Embryonic facial prominence (tissue), 1 donor: ENCODE measurements at regions not wholly inside any gene's neighbourhood (a gene's known extent, or its start where the extent isn't known, plus 50 kb on each side); places are given as distances from the start of the nearest gene placed in this dataset.
"Not testable (repeated sequence)": the region's sequence is repeated elsewhere in the genome, so short reads cannot be mapped to it uniquely, and the experiment has no call there.

ENCODE experiments used
- DNase-seq: peaks from one replicate; pipeline ENCODE4 v3.0.0-alpha.2; 2016; ENCODE audit errors: extremely low spot score

GRCh38 chr1:188827400-188827799 lies 1650.3 kb downstream of the BRINP3 start:
- DNase-seq = no peak

GRCh38 chr1:188841111-188841696 lies 1636.5 kb downstream of the BRINP3 start:
- DNase-seq = not testable (repeated sequence)

GRCh38 chr1:188846468-188846867 lies 1631.2 kb downstream of the BRINP3 start:
- DNase-seq = no peak

GRCh38 chr1:188857526-188858087 lies 1620.1 kb downstream of the BRINP3 start:
- no peak for DNase-seq

GRCh38 chr1:188867614-188868013 lies 1610.0 kb downstream of the BRINP3 start:
- no peak for DNase-seq

GRCh38 chr1:188871164-188871563 lies 1606.5 kb downstream of the BRINP3 start:
- no peak for DNase-seq

- no peak for DNase-seq
Observed at GRCh38 chr1:188872376-188872775, 1605.3 kb downstream of the BRINP3 start.

GRCh38 chr1:188877668-188878067 lies 1600.0 kb downstream of the BRINP3 start:
- DNase-seq = no peak

GRCh38 chr1:188888386-188888785 lies 1589.3 kb downstream of the BRINP3 start:
- DNase-seq = no peak

GRCh38 chr1:188889166-188889565 lies 1588.5 kb downstream of the BRINP3 start:
- DNase-seq = no peak

- no peak for DNase-seq
Observed at GRCh38 chr1:188891958-188892357, 1585.7 kb downstream of the BRINP3 start.

- DNase-seq = no peak
Observed at GRCh38 chr1:188895611-188896010, 1582.1 kb downstream of the BRINP3 start.

- no peak for DNase-seq
Observed at GRCh38 chr1:188903241-188903640, 1574.4 kb downstream of the BRINP3 start.

- DNase-seq = no peak
Observed at GRCh38 chr1:188904201-188904600, 1573.5 kb downstream of the BRINP3 start.

- DNase-seq = no peak
Observed at GRCh38 chr1:188906921-188907641, 1570.6 kb downstream of the BRINP3 start.

- no peak for DNase-seq
Observed at GRCh38 chr1:188930382-188930781, 1547.3 kb downstream of the BRINP3 start.

GRCh38 chr1:188931506-188931905 lies 1546.2 kb downstream of the BRINP3 start:
- no peak for DNase-seq

GRCh38 chr1:188937965-188938551 lies 1539.6 kb downstream of the BRINP3 start:
- DNase-seq = no peak

- no peak for DNase-seq
Observed at GRCh38 chr1:188941986-188942385, 1535.7 kb downstream of the BRINP3 start.

GRCh38 chr1:188949701-188950100 lies 1528.0 kb downstream of the BRINP3 start:
- DNase-seq = no peak

GRCh38 chr1:188958461-188959115 lies 1519.1 kb downstream of the BRINP3 start:
- no peak for DNase-seq

- no peak for DNase-seq
Observed at GRCh38 chr1:188986745-188987417, 1490.8 kb downstream of the BRINP3 start.
